Type B pancreatic cell (in vitro differentiated cells): ENCODE measurements at regions not wholly inside any gene's neighbourhood (a gene's known extent, or its start where the extent isn't known, plus 50 kb on each side); places are given as distances from the start of the nearest gene placed in this dataset.

Experiments
- DNase-seq: peaks from one replicate; pipeline ENCODE4 v3.0.0; 2021; ENCODE audit warnings: mixed read lengths; ENCODE audit not compliant: unreplicated experiment; ENCODE audit errors: extremely low spot score
- H3K27ac Mint-ChIP-seq: 2 replicates; pipeline ENCODE4 v1.8.0; 2021; ENCODE audit warnings: mild to moderate bottlenecking, mixed read lengths
- H3K27me3 Mint-ChIP-seq: 2 replicates; pipeline ENCODE4 v1.8.0; 2021; ENCODE audit warnings: mixed read lengths
- H3K36me3 Mint-ChIP-seq: 2 replicates; pipeline ENCODE4 v1.8.0; 2021; ENCODE audit warnings: mixed read lengths
- H3K4me1 Mint-ChIP-seq: one replicate; pipeline ENCODE4 v1.8.0; 2021; ENCODE audit warnings: mixed read lengths; ENCODE audit not compliant: unreplicated experiment
- H3K4me3 Mint-ChIP-seq: 2 replicates; pipeline ENCODE4 v1.8.0; 2021; ENCODE audit warnings: mild to moderate bottlenecking, mixed read lengths
- H3K9me3 Mint-ChIP-seq: 2 replicates; pipeline ENCODE4 v1.8.0; 2021; ENCODE audit warnings: mixed read lengths
- TF ChIP-seq, protein P1 (sequence below): fragments of 200-600 bp; sonication (generic); conservative IDR thresholded peaks from 2 replicates; pipeline ENCODE4 v1.5.0; 2021; ENCODE audit warnings: antibody characterized with exemption, mild to moderate bottlenecking

DNA sequence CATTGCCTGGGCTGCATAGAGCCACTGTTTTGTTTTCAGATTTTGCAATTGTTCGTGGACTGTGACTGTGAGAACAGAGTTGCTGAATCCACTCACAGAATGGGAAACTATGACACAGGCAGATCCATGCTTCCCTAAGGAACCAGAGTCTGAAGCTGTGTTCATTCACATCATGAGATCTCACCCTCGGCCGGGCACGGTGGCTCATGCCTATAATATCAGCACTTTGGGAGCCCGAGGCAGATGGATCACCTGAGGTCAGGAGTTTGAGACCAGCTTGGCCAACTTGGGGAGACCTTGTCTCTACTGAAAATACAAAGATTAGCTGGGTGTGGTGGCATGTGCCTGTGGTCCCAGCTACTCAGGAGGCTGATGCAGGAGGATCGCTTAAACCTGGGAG lies 139.2 kb upstream of the SALL4 start:
- Mint-ChIP-seq H3K4me1 (peaks cover 4% of the 10 kb centered on the region), H3K9me3 (no peaks in the 10 kb centered on the region), H3K27me3 (no peaks in the 10 kb centered on the region), H3K36me3 (no peaks in the 10 kb centered on the region), H3K4me3 (no peak overlapping the region), H3K27ac (no peak overlapping the region)
- no peak for DNase-seq
- TF ChIP-seq, protein P1, sequence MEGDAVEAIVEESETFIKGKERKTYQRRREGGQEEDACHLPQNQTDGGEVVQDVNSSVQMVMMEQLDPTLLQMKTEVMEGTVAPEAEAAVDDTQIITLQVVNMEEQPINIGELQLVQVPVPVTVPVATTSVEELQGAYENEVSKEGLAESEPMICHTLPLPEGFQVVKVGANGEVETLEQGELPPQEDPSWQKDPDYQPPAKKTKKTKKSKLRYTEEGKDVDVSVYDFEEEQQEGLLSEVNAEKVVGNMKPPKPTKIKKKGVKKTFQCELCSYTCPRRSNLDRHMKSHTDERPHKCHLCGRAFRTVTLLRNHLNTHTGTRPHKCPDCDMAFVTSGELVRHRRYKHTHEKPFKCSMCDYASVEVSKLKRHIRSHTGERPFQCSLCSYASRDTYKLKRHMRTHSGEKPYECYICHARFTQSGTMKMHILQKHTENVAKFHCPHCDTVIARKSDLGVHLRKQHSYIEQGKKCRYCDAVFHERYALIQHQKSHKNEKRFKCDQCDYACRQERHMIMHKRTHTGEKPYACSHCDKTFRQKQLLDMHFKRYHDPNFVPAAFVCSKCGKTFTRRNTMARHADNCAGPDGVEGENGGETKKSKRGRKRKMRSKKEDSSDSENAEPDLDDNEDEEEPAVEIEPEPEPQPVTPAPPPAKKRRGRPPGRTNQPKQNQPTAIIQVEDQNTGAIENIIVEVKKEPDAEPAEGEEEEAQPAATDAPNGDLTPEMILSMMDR: no peak

DNA sequence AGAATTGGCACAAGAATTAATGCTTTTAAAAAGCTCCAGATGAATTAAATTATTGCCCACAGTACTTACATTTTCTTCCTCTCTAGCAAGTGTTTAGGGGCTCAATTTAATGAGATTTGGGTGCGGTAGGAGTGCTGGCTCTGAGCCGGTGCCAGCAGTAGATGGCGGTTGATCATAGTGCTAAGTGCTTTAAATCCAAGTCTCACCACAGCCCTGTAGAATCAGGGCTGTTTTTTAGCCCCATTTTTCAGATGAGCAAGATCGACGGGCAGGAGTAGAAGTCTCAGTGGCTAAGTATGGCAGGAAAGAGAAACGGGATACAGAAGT lies 136.9 kb upstream of the SALL4 start:
- no peak overlapping the region for H3K4me3 Mint-ChIP-seq
- H3K36me3 Mint-ChIP-seq: no peaks in the 10 kb centered on the region
- no peak for DNase-seq
- no peaks in the 10 kb centered on the region for H3K27me3 Mint-ChIP-seq
- TF ChIP-seq, protein P1: no peak
- H3K4me1 Mint-ChIP-seq: peaks cover 10% of the 10 kb centered on the region
- no peaks in the 10 kb centered on the region for H3K9me3 Mint-ChIP-seq
- H3K27ac Mint-ChIP-seq: no peak overlapping the region

DNA sequence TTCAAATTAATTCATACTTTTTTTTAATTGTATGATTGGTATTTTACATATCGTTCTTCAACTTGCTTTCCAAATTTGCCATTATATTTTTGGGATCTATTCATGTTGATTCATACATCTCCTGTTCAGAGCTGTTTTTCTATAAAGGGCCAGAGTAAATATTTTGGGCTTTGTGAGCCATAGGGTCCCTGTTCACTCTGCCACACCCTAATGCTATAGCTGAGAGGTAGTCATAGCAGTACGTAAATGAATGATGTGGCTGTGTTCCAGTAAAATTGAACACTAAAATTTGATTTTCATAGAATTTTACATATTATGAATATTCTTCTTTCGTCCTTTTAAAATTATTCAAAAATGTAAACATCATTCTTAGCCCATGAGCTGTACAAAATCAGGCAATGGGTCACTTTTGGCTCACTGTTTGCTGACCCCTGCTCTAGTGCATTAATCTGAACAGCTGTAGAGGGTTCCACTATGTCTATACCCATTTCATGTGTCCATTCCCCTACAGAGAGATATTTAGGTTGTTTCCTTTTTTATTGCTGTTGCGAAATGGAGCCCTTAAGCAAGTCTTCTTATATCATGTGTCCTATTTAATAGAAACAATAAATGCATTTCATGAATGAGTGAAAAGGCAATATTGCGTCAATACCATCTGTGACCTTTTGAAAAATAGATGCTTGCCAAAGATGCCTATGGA lies 136.4 kb upstream of the SALL4 start:
- TF ChIP-seq, protein P1: no peak
- H3K4me1 Mint-ChIP-seq: peaks cover 13% of the 10 kb centered on the region
- no peaks in the 10 kb centered on the region for H3K9me3 Mint-ChIP-seq
- H3K27me3 Mint-ChIP-seq: no peaks in the 10 kb centered on the region
- H3K27ac Mint-ChIP-seq: no peak overlapping the region
- H3K36me3 Mint-ChIP-seq: no peaks in the 10 kb centered on the region
- no peak overlapping the region for H3K4me3 Mint-ChIP-seq
- DNase-seq: no peak

DNA sequence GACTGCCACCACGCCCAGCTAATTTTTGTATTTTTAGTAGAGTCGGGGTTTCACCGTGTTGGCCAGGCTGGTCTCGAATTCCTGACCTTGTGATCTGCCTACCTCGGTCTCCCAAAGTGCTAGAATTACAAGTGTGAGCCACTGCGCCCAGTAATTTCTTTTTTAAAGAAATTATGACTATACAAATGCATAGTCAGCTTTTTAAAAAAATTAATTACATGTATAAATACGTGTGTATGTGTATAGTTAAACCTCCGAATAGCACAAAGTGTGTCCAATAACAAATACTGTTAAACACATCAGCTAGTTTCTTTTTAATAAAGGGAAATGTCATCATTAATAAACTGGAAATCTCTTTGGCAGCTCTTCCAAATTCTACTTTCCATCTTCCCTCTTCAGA lies 135.5 kb upstream of the SALL4 start:
- TF ChIP-seq, protein P1: no peak
- Mint-ChIP-seq H3K4me3 (no peak overlapping the region), H3K27ac (no peak overlapping the region), H3K36me3 (no peaks in the 10 kb centered on the region), H3K4me1 (peaks cover 13% of the 10 kb centered on the region), H3K27me3 (no peaks in the 10 kb centered on the region), H3K9me3 (no peaks in the 10 kb centered on the region)
- no peak for DNase-seq

DNA sequence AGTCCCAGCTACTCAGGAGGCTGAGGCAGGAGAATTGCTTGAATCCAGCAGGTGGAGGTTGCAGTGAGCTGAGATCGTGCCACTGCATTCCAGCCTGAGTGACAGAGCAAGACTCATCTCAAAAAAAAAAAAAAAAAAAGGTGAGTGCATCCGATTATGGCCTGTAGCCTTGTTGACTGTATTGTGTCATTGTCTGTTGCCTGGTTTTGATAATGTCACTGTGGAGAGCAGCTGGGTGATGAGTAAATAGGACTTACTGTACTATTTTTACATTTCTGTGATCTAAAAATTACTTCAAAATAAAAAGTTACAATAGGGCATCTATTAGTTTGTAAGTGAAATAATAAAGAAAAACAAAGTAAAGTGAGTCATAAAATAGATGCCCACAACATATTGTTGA lies 134.1 kb upstream of the SALL4 start:
- Mint-ChIP-seq H3K4me1 (peaks cover 18% of the 10 kb centered on the region), H3K36me3 (no peaks in the 10 kb centered on the region), H3K27ac (no peak overlapping the region), H3K27me3 (peaks cover 2% of the 10 kb centered on the region), H3K4me3 (no peak overlapping the region), H3K9me3 (no peaks in the 10 kb centered on the region)
- TF ChIP-seq, protein P1: no peak
- DNase-seq: no peak

DNA sequence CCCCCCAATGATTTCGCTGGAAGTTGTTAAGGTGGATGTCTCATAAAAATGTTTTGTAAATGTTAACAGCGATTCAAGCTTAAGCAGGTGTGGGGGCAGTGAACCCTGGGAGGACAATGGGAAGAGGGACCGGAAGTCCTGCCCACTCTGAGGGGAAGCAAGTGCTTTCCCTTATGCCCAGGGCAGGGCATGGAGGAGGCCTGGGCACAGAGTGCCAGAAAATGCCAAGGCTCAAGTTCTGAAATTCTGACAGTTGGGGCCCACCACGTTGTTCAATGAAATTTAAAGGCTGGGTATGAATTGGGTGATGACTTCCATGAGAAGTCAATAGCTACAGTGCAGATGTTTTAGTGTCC lies 132.7 kb upstream of the SALL4 start:
- no peak for DNase-seq
- H3K4me3 Mint-ChIP-seq: no peak overlapping the region
- H3K36me3 Mint-ChIP-seq: no peaks in the 10 kb centered on the region
- H3K27me3 Mint-ChIP-seq: peaks cover 4% of the 10 kb centered on the region
- H3K27ac Mint-ChIP-seq: peak overlapping the region; percentile 24
- TF ChIP-seq, protein P1: no peak
- peaks cover 26% of the 10 kb centered on the region for H3K4me1 Mint-ChIP-seq
- no peaks in the 10 kb centered on the region for H3K9me3 Mint-ChIP-seq
